DND-41 (cell line): ENCODE measurements at regions not wholly inside any gene's neighbourhood (a gene's known extent, or its start where the extent isn't known, plus 50 kb on each side); places are given as distances from the start of the nearest gene placed in this dataset.

Experiments
- CTCF ChIP-seq: IDR thresholded peaks from 2 replicates; pipeline ENCODE4 v1.5.1; 2012; ENCODE audit warnings: borderline replicate concordance, low read length, moderate library complexity, mild to moderate bottlenecking; ENCODE audit not compliant: poor library complexity, severe bottlenecking; ENCODE audit errors: extremely low read depth
- EZH2 ChIP-seq: IDR thresholded peaks from 3 replicates; pipeline ENCODE4 v1.6.1; 2012; ENCODE audit warnings: borderline replicate concordance, low read depth, mild to moderate bottlenecking, moderate library complexity, low read length, inconsistent platforms; ENCODE audit not compliant: severe bottlenecking

- TF ChIP-seq CTCF (no peak), EZH2 (no peak)
Observed at GRCh38 chr2:109720380-109721106, 73.6 kb upstream of the RGPD5 start.
